Type B pancreatic cell (in vitro differentiated cells): ENCODE measurements at regions not wholly inside any gene's neighbourhood (a gene's known extent, or its start where the extent isn't known, plus 50 kb on each side); places are given as distances from the start of the nearest gene placed in this dataset.

Experiments used
- DNase-seq: peaks from one replicate; pipeline ENCODE4 v3.0.0; 2021; ENCODE audit warnings: mixed read lengths; ENCODE audit not compliant: unreplicated experiment; ENCODE audit errors: extremely low spot score
- H3K27ac Mint-ChIP-seq: 2 replicates; pipeline ENCODE4 v1.8.0; 2021; ENCODE audit warnings: mild to moderate bottlenecking, mixed read lengths
- H3K27me3 Mint-ChIP-seq: 2 replicates; pipeline ENCODE4 v1.8.0; 2021; ENCODE audit warnings: mixed read lengths
- H3K36me3 Mint-ChIP-seq: 2 replicates; pipeline ENCODE4 v1.8.0; 2021; ENCODE audit warnings: mixed read lengths
- H3K4me1 Mint-ChIP-seq: one replicate; pipeline ENCODE4 v1.8.0; 2021; ENCODE audit warnings: mixed read lengths; ENCODE audit not compliant: unreplicated experiment
- H3K4me3 Mint-ChIP-seq: 2 replicates; pipeline ENCODE4 v1.8.0; 2021; ENCODE audit warnings: mild to moderate bottlenecking, mixed read lengths
- H3K9me3 Mint-ChIP-seq: 2 replicates; pipeline ENCODE4 v1.8.0; 2021; ENCODE audit warnings: mixed read lengths
- TF ChIP-seq, protein P1 (sequence below): fragments of 200-600 bp; sonication (generic); conservative IDR thresholded peaks from 2 replicates; pipeline ENCODE4 v1.5.0; 2021; ENCODE audit warnings: antibody characterized with exemption, mild to moderate bottlenecking

DNA sequence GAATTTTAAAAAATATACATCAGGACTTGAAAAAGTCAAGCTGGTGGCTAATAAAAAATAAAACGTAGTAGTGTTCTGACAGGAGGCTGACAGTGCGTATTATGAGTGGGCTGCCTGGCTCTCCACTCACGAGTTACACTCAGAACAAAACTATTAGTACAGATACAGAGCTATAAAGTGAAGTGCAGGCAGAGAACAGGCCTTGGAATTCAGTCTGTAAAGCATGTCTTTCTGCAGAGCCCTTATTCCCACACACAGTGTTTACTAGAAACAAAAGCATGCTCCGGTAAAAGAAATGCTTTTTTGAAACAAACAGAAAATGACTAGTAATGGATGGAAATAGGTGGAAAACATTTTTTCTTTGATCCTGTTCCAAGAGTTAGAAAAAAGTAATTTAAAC, 334.7 kb downstream of the DIRAS2 start:
- H3K4me1 Mint-ChIP-seq: peaks cover 31% of the 10 kb centered on the region
- TF ChIP-seq, protein P1, sequence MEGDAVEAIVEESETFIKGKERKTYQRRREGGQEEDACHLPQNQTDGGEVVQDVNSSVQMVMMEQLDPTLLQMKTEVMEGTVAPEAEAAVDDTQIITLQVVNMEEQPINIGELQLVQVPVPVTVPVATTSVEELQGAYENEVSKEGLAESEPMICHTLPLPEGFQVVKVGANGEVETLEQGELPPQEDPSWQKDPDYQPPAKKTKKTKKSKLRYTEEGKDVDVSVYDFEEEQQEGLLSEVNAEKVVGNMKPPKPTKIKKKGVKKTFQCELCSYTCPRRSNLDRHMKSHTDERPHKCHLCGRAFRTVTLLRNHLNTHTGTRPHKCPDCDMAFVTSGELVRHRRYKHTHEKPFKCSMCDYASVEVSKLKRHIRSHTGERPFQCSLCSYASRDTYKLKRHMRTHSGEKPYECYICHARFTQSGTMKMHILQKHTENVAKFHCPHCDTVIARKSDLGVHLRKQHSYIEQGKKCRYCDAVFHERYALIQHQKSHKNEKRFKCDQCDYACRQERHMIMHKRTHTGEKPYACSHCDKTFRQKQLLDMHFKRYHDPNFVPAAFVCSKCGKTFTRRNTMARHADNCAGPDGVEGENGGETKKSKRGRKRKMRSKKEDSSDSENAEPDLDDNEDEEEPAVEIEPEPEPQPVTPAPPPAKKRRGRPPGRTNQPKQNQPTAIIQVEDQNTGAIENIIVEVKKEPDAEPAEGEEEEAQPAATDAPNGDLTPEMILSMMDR: no peak
- no peak for DNase-seq
- no peak overlapping the region for H3K4me3 Mint-ChIP-seq
- H3K36me3 Mint-ChIP-seq: no peaks in the 10 kb centered on the region
- no peak overlapping the region for H3K27ac Mint-ChIP-seq
- H3K9me3 Mint-ChIP-seq: no peaks in the 10 kb centered on the region
- H3K27me3 Mint-ChIP-seq: no peaks in the 10 kb centered on the region

DNA sequence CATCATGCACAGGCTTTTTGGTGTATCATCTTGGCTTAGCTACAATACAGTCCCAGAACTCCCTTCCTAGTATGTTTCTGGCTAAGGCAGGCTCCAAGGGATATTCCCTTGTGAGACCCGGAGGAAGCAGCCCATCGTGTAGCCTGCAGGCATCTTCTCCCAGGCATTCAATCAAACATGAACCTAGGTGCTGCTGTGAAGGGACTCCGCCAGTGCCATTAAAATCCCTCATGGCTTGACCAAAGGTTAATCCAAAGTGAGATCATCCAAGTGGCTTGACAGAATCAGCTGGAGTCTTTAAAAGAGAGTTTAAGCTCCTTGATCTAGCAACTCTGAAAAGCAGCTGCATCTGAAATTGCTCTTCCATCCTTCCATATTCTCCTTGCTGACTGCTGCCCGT, 333.9 kb downstream of the DIRAS2 start:
- H3K27me3 Mint-ChIP-seq: no peaks in the 10 kb centered on the region
- DNase-seq: no peak
- peak overlapping the region; percentile 52 for H3K4me3 Mint-ChIP-seq
- peak overlapping the region; percentile 35 for H3K27ac Mint-ChIP-seq
- H3K9me3 Mint-ChIP-seq: no peaks in the 10 kb centered on the region
- H3K36me3 Mint-ChIP-seq: no peaks in the 10 kb centered on the region
- peaks cover 31% of the 10 kb centered on the region for H3K4me1 Mint-ChIP-seq
- TF ChIP-seq, protein P1: no peak

DNA sequence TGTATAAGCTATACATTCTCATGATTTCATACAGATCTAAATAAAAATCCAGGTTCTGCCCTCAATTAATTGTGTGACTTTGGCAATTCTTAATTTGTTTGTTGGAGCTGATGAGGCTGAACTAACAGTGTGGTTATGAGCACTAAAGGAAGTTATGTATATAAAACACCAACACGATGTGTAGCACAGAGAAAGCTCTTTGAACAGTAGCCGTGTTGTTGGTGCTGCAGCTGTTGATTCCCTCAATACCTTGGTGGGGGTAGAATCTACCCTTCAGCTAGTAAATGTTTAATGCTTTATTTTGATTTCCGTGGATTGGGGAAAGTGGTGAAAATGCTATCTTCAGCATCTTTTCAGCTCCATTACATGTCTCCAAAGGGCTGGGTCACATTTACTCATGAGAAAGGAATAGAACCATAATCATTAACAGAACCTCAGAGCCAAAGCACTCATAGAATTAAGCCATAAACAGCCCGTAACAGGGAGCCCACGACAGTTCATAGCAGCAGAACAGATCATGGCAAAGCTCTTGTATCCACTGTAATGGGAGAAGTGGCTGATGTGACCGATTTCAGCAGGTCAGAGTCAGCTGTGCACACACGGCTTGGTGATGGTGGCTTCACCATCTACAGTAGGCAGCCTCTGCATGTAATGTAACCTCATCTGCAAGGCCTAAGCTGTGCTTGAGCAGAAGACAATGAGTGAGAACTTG, 332.7 kb downstream of the DIRAS2 start:
- H3K27ac Mint-ChIP-seq: no peak overlapping the region
- H3K4me3 Mint-ChIP-seq: no peak overlapping the region
- no peak for DNase-seq
- TF ChIP-seq, protein P1: no peak
- H3K36me3 Mint-ChIP-seq: no peaks in the 10 kb centered on the region
- no peaks in the 10 kb centered on the region for H3K9me3 Mint-ChIP-seq
- no peaks in the 10 kb centered on the region for H3K27me3 Mint-ChIP-seq
- H3K4me1 Mint-ChIP-seq: peaks cover 31% of the 10 kb centered on the region

DNA sequence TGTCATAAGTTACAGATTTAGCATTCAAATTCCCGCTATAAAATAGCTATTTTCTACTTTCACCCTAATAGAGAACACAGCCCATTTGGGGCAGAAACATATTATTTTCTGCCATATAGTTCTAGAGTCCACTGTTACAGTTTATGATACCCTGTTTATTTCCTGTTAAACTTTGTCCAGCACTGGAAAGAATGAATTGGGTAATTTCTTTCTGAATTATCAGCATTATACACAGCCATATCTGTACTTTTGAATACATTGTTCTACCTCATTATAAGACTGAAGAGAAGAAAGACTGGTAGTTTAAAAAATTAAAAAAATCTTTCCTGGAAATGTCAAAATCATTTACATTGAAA, 332.1 kb downstream of the DIRAS2 start:
- H3K4me1 Mint-ChIP-seq: peaks cover 31% of the 10 kb centered on the region
- H3K27ac Mint-ChIP-seq: no peak overlapping the region
- H3K9me3 Mint-ChIP-seq: no peaks in the 10 kb centered on the region
- H3K36me3 Mint-ChIP-seq: no peaks in the 10 kb centered on the region
- H3K27me3 Mint-ChIP-seq: no peaks in the 10 kb centered on the region
- H3K4me3 Mint-ChIP-seq: no peak overlapping the region
- TF ChIP-seq, protein P1: no peak
- DNase-seq: no peak

DNA sequence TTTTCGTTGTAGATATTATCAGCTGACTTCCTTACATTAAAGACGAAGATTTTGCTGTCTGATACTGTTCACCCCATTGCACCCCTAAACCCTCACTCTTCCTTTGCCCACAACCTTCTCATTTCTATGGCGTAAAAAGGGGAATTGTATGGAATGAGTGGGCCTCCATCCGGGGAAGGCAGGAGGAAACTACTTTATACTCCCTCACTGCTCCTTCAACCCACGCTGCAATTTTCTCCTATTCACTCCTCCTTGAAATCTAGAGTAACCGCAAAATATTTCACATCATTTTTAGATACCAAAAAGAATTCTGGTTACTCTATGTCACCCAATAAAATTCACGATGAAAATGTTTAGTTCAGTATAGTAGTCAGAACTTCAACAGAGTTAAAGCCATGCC, 330.8 kb downstream of the DIRAS2 start:
- no peaks in the 10 kb centered on the region for H3K36me3 Mint-ChIP-seq
- TF ChIP-seq, protein P1: no peak
- H3K27ac Mint-ChIP-seq: no peak overlapping the region

DNA sequence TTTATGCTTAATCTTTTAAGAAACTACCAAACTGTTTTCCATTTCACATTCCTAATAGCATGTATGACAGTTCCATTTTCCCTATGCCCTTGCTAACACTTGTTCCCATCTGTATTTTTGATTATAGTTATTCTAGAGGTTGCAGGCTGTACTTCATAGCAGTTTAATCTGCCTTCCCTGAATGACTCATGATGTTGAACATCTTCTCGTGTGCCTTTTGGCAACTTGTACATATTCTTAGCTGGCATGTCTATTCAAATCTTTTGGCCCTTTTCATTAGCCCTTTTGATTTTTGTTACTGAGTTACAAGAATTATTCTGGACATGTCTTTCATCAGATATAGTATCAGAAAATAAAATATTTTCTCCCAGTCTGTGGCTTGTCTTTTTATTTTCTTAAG, 320.3 kb downstream of the DIRAS2 start:
- Mint-ChIP-seq H3K4me1 (peaks cover 6% of the 10 kb centered on the region), H3K27ac (no peak overlapping the region), H3K36me3 (no peaks in the 10 kb centered on the region), H3K27me3 (no peaks in the 10 kb centered on the region), H3K9me3 (no peaks in the 10 kb centered on the region), H3K4me3 (no peak overlapping the region)
- DNase-seq: no peak
- TF ChIP-seq, protein P1: no peak

More for the DNA sequence above, 330.8 kb downstream of the DIRAS2 start:
- Mint-ChIP-seq H3K27me3 (no peaks in the 10 kb centered on the region), H3K4me1 (peaks cover 30% of the 10 kb centered on the region), H3K9me3 (no peaks in the 10 kb centered on the region), H3K4me3 (no peak overlapping the region)
- no peak for DNase-seq
